ENCODE measurements at regions not wholly inside any gene's neighbourhood (a gene's known extent, or its start where the extent isn't known, plus 50 kb on each side); places are given as distances from the start of the nearest gene placed in this dataset.
"Not testable (repeated sequence)": the region's sequence is repeated elsewhere in the genome, so short reads cannot be mapped to it uniquely, and the experiment has no call there.

DNA sequence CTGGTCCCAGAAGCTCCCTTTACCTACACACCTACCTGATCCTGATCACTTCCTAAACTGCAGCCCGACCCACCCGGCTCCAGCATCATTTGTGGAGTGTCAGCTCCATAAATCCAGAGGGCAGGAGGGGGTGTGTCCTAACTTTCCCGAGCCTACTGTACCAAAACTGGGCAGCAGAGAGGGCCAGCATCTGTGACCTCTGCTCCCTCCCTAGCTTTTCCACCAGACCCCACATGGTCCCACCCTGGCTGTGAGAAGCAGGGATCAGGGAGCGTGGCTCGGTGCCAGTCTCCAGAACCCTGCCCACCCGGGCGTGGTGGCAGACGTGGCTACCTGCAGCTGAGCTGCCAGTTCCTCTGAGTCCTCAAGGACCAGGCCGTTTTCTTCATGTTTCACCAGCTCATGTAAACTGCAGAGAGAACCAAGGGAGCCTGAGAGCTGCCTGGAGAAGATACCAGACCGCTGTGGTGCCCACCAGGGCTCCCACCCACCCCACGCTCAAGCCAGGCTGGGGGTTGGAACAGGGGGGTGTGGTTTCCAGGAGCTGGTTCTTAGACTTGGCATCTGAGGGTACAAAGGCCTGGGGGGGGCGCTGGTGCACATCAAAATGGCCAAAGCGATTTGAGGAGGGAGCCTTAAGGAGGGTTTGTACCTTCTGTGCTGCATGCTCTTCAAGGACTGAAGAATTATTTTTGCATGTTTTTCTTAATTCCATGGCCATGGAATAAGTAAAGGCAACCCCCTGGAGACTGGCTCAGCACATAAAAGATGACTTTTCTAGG, 76.7 kb upstream of the DRD5 start:
- no peak for DNase-seq

- not testable (repeated sequence) for DNase-seq
These were observed 74.2 kb upstream of the DRD5 start for GRCh38 chr4:9707281-9707680.

DNA sequence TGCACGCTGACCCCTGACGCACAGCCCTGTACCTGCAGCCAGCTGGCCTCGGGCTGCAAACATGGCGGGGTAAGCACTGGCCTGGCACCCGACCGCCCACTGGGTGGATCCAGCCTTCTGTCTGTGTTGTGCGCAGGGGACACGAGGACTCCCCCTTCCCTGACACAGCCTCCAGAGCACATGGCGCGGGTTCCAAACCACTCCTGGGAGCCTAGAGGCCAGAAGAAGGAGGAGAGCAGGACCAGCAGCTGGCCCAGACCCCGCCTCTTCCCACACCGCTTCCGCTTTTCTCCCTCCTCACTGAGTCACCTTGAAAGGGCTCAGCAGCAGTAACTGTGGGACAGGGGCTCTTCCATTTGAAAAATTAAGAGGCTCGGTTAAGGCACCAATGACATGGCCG, 73.5 kb upstream of the DRD5 start:
- DNase-seq, result not testable (repeated sequence)

DNA sequence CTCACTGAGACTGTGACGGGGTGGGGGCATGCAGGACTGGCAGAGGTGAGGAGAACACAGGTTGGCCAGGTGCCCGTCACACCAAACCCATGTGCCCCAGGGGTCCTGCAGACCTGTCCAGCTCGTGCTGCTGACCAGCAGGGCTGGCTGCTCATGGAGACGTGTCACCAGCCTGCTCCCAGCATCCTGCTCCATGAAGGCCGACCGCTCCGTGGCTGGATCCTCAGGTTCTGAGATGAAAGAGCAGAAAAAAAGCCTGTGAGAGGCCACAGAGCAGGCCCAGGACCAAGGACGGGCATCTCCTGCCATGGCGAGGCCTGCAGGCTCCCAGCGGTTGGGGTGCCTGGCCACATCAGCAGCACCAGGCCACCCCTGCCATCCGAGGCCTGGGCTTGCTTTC, 71.7 kb upstream of the DRD5 start:
- no peak for DNase-seq

DNA sequence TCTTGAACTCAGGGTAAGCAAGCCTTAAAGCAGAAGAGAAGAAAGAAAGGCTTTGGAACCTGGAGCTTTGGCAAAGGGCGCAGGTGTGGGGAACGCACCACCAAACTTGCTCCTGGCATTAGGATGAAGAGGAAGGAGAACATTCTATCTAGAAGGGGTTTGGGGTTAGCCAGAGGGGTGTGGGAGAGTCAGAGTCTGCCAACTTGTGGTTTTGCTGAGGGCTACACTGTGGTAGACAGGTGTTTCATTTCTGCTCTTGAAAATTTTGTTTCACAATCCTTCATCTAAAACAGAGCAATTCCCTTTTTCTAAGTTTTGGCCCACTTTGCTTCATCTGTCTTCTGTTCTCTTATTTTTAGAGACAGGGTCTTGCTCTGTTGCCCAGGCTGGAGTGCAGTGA, 66.2 kb upstream of the DRD5 start:
- not testable (repeated sequence) for DNase-seq

- DNase-seq, result no peak
These were observed 65.3 kb upstream of the DRD5 start for GRCh38 chr4:9716093-9716492.

DNA sequence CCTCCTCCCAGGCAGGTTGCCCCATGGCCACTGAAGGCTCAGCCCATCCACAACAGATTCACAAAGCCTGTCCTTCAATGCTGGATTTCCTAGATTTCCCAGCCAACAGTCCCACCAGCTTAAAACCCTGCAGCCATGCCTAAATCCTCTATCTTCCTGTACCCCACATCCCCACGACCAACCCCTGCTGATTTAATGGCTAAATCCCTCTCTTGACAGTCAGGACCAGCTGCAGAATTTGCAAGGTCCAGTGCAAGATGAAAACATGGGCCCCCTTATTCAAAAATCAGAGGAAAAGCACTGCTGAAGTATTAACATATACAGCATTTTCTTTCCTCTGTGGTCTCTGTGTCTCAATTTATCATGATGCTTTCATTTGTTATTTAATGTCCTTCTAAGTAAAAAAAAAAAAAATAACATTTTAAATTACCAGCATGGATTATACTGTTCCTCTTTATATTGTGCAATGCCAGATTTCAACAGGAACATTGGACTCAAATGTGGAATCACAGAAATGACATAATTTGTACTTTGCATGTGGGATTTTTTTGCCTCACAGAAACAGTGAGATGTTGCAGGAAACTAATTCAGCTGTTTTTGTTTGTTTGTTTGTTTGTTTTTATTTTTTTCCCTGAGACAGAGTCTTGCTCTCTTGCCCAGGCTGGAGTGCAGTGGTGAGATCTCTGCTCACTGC, 63.0 kb upstream of the DRD5 start:
- not testable (repeated sequence) for DNase-seq

DNA sequence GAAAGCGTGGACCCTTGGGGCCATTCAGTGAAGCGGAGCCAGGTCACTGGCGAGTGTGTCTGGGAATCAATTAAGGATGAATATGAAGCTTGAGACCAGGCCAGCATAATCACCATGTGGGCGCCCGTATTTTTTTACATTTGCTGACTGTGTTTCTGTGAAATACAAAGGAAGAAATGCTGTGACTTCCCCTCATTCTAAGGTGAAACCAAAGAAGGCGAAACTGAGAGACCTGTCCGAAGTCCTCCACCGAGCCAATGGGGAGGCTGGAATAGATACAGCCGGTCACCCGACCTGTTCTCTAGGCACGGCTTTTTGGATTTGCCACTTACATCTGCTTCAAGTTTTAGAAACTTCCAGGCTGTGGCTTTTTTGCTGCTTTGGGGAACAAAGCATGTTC, 59.3 kb upstream of the DRD5 start:
- not testable (repeated sequence) for DNase-seq
